ENCODE measurements at regions not wholly inside any gene's neighbourhood (a gene's known extent, or its start where the extent isn't known, plus 50 kb on each side); places are given as distances from the start of the nearest gene placed in this dataset.

- no peaks in the 10 kb centered on the region for H3K4me1 ChIP-seq (ENCODE audit: control insufficient read depth, insufficient read depth, low read length)
- intact Hi-C loops (cut with micrococcal nuclease; ENCODE audit: unreplicated experiment) = loop anchor here (10.0 kb wide), 1 partner anchor 117 kb away; no protein-coding TSS in a partner anchor
- no peaks in the 10 kb centered on the region for H3K36me3 ChIP-seq (ENCODE audit: control insufficient read depth, insufficient read depth, low read length)
- DNase-seq (ENCODE audit: low read depth, low spot score) (no peak), ATAC-seq (no peak)
- BruUV-seq (replicated peaks) = no TSS peak
- TF ChIP-seq REST (IDR thresholded peaks at IDR 0.05; ENCODE audit: insufficient read depth in 1 of 2, low read depth in 2 of 2, low read length in 1 of 2) (no peak), TCF7L2 (IDR thresholded peaks at IDR 0.05; ENCODE audit: low read depth, low read length) (no peak), POLR2AphosphoS5 (IDR thresholded peaks at IDR 0.05; ENCODE audit: low read depth, low read length) (no peak), CTCF (IDR thresholded peaks at IDR 0.05) (no peak), SIN3A (IDR thresholded peaks at IDR 0.05; ENCODE audit: borderline replicate concordance, insufficient read depth, low read depth, low read length) (no peak)
- H3K4me3 ChIP-seq (ENCODE audit: low read depth in 2 of 2, low read length in 2 of 2) = no peak overlapping the region
- in situ Hi-C loops (cut with HindIII; ENCODE audit: low pct_unique_long_range_greater_than_20kb, low sequenced_read_pairs) = no loop called here
- ChIA-PET POLR2A (no interaction called here), CTCF (no interaction called here)
- no peaks in the 10 kb centered on the region for H3K27me3 ChIP-seq (ENCODE audit: control insufficient read depth, insufficient read depth, low read length)
- no peak overlapping the region for H3K27ac ChIP-seq (ENCODE audit: low read length)
- no peaks in the 10 kb centered on the region for H3K9me3 ChIP-seq (ENCODE audit: control insufficient read depth, insufficient read depth, low read depth, low read length)
Observed at GRCh38 chr10:42981358-42982236, 95.3 kb upstream of the RET start.

GRCh38 chr10:42982891-42983506, 93.9 kb upstream of the RET start:
- no peaks in the 10 kb centered on the region for H3K36me3 ChIP-seq (ENCODE audit: control insufficient read depth, insufficient read depth, low read length)
- no peak overlapping the region for H3K4me3 ChIP-seq (ENCODE audit: low read depth in 2 of 2, low read length in 2 of 2)
- BruUV-seq (replicated peaks) = no TSS peak
- DNase-seq (ENCODE audit: low read depth, low spot score) = no peak
- ATAC-seq = no peak
- H3K4me1 ChIP-seq (ENCODE audit: control insufficient read depth, insufficient read depth, low read length) = no peaks in the 10 kb centered on the region
- ChIA-PET POLR2A (no interaction called here), CTCF (no interaction called here)
- in situ Hi-C loops (cut with HindIII; ENCODE audit: low pct_unique_long_range_greater_than_20kb, low sequenced_read_pairs) (no loop called here), intact Hi-C loops (cut with micrococcal nuclease; ENCODE audit: unreplicated experiment) (loop anchor here (10.0 kb wide), 1 partner anchor 118 kb away; no protein-coding TSS in a partner anchor)
- no peak overlapping the region for H3K27ac ChIP-seq (ENCODE audit: low read length)
- no peak for TF ChIP-seq REST (IDR thresholded peaks at IDR 0.05; ENCODE audit: insufficient read depth in 1 of 2, low read depth in 2 of 2, low read length in 1 of 2)
- TF ChIP-seq TCF7L2 (IDR thresholded peaks at IDR 0.05; ENCODE audit: low read depth, low read length) = no peak
- TF ChIP-seq CTCF (IDR thresholded peaks at IDR 0.05) = no peak
- no peak for TF ChIP-seq POLR2AphosphoS5 (IDR thresholded peaks at IDR 0.05; ENCODE audit: low read depth, low read length)
- TF ChIP-seq SIN3A (IDR thresholded peaks at IDR 0.05; ENCODE audit: borderline replicate concordance, insufficient read depth, low read depth, low read length) = no peak
- no peaks in the 10 kb centered on the region for H3K27me3 ChIP-seq (ENCODE audit: control insufficient read depth, insufficient read depth, low read length)
- no peaks in the 10 kb centered on the region for H3K9me3 ChIP-seq (ENCODE audit: control insufficient read depth, insufficient read depth, low read depth, low read length)
